SU-DHL-6 (cell line): ENCODE measurements at regions not wholly inside any gene's neighbourhood (a gene's known extent, or its start where the extent isn't known, plus 50 kb on each side); places are given as distances from the start of the nearest gene placed in this dataset.

Experiments used
- CTCF ChIP-seq: fragments of 200-600 bp; sonication (generic); IDR thresholded peaks from one replicate; pipeline ENCODE4 v1.5.1; 2017; ENCODE audit warnings: antibody characterized with exemption, mild to moderate bottlenecking, low read length, moderate library complexity; ENCODE audit not compliant: insufficient read depth, poor library complexity, severe bottlenecking
- EZH2phosphoT487 ChIP-seq: fragments of 200-600 bp; sonication (generic), shearing (Covaris generic); conservative IDR thresholded peaks from 2 replicates; pipeline ENCODE4 v1.6.1; 2018; ENCODE audit warnings: mild to moderate bottlenecking, antibody characterized with exemption, low read length, moderate library complexity, mixed read lengths

- TF ChIP-seq CTCF (no peak), EZH2phosphoT487 (no peak)
These were observed 713.0 kb downstream of the EPM2A start for GRCh38 chr6:145022199-145022796.
